IPS-NIHi11 (cell line): ENCODE measurements at regions not wholly inside any gene's neighbourhood (a gene's known extent, or its start where the extent isn't known, plus 50 kb on each side); places are given as distances from the start of the nearest gene placed in this dataset.

Experiments
- DNase-seq: peaks from one replicate; pipeline ENCODE4 v3.0.0; 2012; ENCODE audit warnings: mixed read lengths, low spot score

GRCh38 chr2:10201201-10201600, 78.7 kb downstream of the RRM2 start:
- no peak for DNase-seq

- no peak for DNase-seq
These were observed 79.7 kb downstream of the RRM2 start for GRCh38 chr2:10202131-10202665.

GRCh38 chr2:10204326-10205161, 82.0 kb downstream of the RRM2 start:
- DNase-seq = no peak

GRCh38 chr2:10205162-10205475, 82.6 kb downstream of the RRM2 start:
- no peak for DNase-seq

- no peak for DNase-seq
These were observed 86.2 kb downstream of the RRM2 start for GRCh38 chr2:10208736-10209135.

- no peak for DNase-seq
These were observed 86.9 kb downstream of the RRM2 start for GRCh38 chr2:10209406-10209935.

GRCh38 chr2:10210336-10210735, 87.8 kb downstream of the RRM2 start:
- no peak for DNase-seq

- DNase-seq = no peak
These were observed 89.4 kb downstream of the RRM2 start for GRCh38 chr2:10211844-10212422.

- no peak for DNase-seq
These were observed 89.9 kb upstream of the HPCAL1 start for GRCh38 chr2:10212827-10213226.

GRCh38 chr2:10214179-10214578, 88.5 kb upstream of the HPCAL1 start:
- DNase-seq = no peak

- no peak for DNase-seq
These were observed 87.2 kb upstream of the HPCAL1 start for GRCh38 chr2:10215393-10215935.

GRCh38 chr2:10216677-10217488, 85.8 kb upstream of the HPCAL1 start:
- DNase-seq = no peak

- no peak for DNase-seq
These were observed 84.9 kb upstream of the HPCAL1 start for GRCh38 chr2:10217489-10218435.

- no peak for DNase-seq
These were observed 82.4 kb upstream of the HPCAL1 start for GRCh38 chr2:10220045-10220901.

GRCh38 chr2:10220902-10221391, 81.8 kb upstream of the HPCAL1 start:
- DNase-seq = no peak

- no peak for DNase-seq
These were observed 81.3 kb upstream of the HPCAL1 start for GRCh38 chr2:10221443-10221842.

- DNase-seq = no peak
These were observed 80.5 kb upstream of the HPCAL1 start for GRCh38 chr2:10221976-10222870.

GRCh38 chr2:10223471-10223870, 79.2 kb upstream of the HPCAL1 start:
- DNase-seq = no peak
